Vagina (tissue), 2 donors: ENCODE measurements at regions not wholly inside any gene's neighbourhood (a gene's known extent, or its start where the extent isn't known, plus 50 kb on each side); places are given as distances from the start of the nearest gene placed in this dataset.

Source experiments
- POLR2A ChIP-seq, 2 donors: fragments of 450-650 bp; IDR thresholded peaks; one replicate each; pipeline ENCODE4 v1.6.1; 2017; ENCODE audit warnings: antibody characterized with exemption in 2 of 2, mild to moderate bottlenecking in 2 of 2, moderate library complexity in 2 of 2
- TF ChIP-seq, protein P1 (sequence below), 3 experiments: fragments of 450-650 bp in 2 of 3; fragments of 200-600 bp in 1 of 3; sonication (generic) in 1 of 3; IDR thresholded peaks; one replicate each; pipeline ENCODE4 v1.5.1; 2017 to 2019; ENCODE audit warnings: antibody characterized with exemption in 3 of 3, mild to moderate bottlenecking in 2 of 3, moderate library complexity in 2 of 3

DNA sequence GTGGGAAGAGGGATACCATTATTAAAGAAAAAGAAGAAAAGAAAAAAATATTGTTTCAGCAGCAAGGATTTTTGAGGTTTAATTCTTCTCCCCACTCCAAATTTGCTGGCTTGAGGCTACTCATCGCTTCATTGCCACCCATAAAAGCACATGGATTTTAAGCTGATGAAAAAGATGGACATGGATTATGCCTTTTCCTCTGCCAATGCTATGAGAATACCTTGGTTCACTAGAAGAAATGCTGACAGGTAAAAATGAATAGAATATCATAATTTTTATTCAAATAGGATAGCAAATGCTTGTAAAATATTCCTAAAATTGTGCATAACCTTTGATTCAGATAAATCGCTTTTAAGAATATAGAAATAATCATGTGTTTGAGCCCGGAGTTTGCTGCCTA is 289.7 kb upstream of the DPYD start:
- TF ChIP-seq POLR2A (IDR thresholded peaks at IDR 0.05): no peak
- TF ChIP-seq, protein P1, sequence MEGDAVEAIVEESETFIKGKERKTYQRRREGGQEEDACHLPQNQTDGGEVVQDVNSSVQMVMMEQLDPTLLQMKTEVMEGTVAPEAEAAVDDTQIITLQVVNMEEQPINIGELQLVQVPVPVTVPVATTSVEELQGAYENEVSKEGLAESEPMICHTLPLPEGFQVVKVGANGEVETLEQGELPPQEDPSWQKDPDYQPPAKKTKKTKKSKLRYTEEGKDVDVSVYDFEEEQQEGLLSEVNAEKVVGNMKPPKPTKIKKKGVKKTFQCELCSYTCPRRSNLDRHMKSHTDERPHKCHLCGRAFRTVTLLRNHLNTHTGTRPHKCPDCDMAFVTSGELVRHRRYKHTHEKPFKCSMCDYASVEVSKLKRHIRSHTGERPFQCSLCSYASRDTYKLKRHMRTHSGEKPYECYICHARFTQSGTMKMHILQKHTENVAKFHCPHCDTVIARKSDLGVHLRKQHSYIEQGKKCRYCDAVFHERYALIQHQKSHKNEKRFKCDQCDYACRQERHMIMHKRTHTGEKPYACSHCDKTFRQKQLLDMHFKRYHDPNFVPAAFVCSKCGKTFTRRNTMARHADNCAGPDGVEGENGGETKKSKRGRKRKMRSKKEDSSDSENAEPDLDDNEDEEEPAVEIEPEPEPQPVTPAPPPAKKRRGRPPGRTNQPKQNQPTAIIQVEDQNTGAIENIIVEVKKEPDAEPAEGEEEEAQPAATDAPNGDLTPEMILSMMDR (IDR thresholded peaks at IDR 0.05): no peak
